ENCODE measurements at regions not wholly inside any gene's neighbourhood (a gene's known extent, or its start where the extent isn't known, plus 50 kb on each side); places are given as distances from the start of the nearest gene placed in this dataset.
"Not testable (repeated sequence)": the region's sequence is repeated elsewhere in the genome, so short reads cannot be mapped to it uniquely, and the experiment has no call there.

- no peak overlapping the region for H3K4me3 ChIP-seq (ENCODE audit: low read length)
- DNase-seq (ENCODE audit: low read depth) = no peak
- TF ChIP-seq CTCF (conservative IDR thresholded peaks at IDR 0.05; ENCODE audit: low read depth, low read length) = no peak
Measured at GRCh38 chr9:87370049-87370685, 127.5 kb upstream of the DAPK1 start.

GRCh38 chr9:87371795-87372355, 125.8 kb upstream of the DAPK1 start:
- no peak overlapping the region for H3K4me3 ChIP-seq (ENCODE audit: low read length)
- DNase-seq (ENCODE audit: low read depth) = no peak
- no peak for TF ChIP-seq CTCF (conservative IDR thresholded peaks at IDR 0.05; ENCODE audit: low read depth, low read length)

- no peak overlapping the region for H3K4me3 ChIP-seq (ENCODE audit: low read length)
- TF ChIP-seq CTCF (conservative IDR thresholded peaks at IDR 0.05; ENCODE audit: low read depth, low read length) = no peak
- DNase-seq (ENCODE audit: low read depth) = no peak
Measured at GRCh38 chr9:87372356-87372851, 125.3 kb upstream of the DAPK1 start.

- DNase-seq (ENCODE audit: low read depth); H3K4me3 ChIP-seq (ENCODE audit: low read length): not testable (repeated sequence)
Measured at GRCh38 chr9:87374023-87374919, 123.4 kb upstream of the DAPK1 start.

GRCh38 chr9:87375397-87376073, 122.1 kb upstream of the DAPK1 start:
- no peak for TF ChIP-seq CTCF (conservative IDR thresholded peaks at IDR 0.05; ENCODE audit: low read depth, low read length)
- H3K4me3 ChIP-seq (ENCODE audit: low read length) = no peak overlapping the region
- no peak for DNase-seq (ENCODE audit: low read depth)

- DNase-seq (ENCODE audit: low read depth) = no peak
- no peak overlapping the region for H3K4me3 ChIP-seq (ENCODE audit: low read length)
- no peak for TF ChIP-seq CTCF (conservative IDR thresholded peaks at IDR 0.05; ENCODE audit: low read depth, low read length)
Measured at GRCh38 chr9:87378676-87379075, 119.0 kb upstream of the DAPK1 start.

GRCh38 chr9:87379300-87379699, 118.4 kb upstream of the DAPK1 start:
- no peak for DNase-seq (ENCODE audit: low read depth)
- no peak overlapping the region for H3K4me3 ChIP-seq (ENCODE audit: low read length)
- TF ChIP-seq CTCF (conservative IDR thresholded peaks at IDR 0.05; ENCODE audit: low read depth, low read length) = no peak

Data from retinal pigment epithelial cell (primary cell).